H1 (cell line): ENCODE measurements at regions not wholly inside any gene's neighbourhood (a gene's known extent, or its start where the extent isn't known, plus 50 kb on each side); places are given as distances from the start of the nearest gene placed in this dataset.

Source experiments
- CTCF ChIA-PET: fragments of 300-600 bp; sonication (Branson Sonifier 250); formaldehyde crosslinking; loops from one replicate; lab custom pipeline; 2021; ENCODE audit not compliant: partially characterized antibody; lab: Charles Lee
- POLR2A ChIA-PET: fragments of 300-600 bp; sonication (Branson Sonifier 250); formaldehyde crosslinking; loops from one replicate; lab custom pipeline; 2021; ENCODE audit warnings: inconsistent platforms; ENCODE audit not compliant: partially characterized antibody; lab: Charles Lee
- DNase-seq, 2 experiments: peaks; one replicate each; pipeline versions ENCODE4 v3.0.0 to v3.0.0-alpha.2; 2010 to 2022; ENCODE audit warnings: low spot score in 2 of 2, low read depth in 1 of 2, mixed read lengths in 1 of 2
- FAIRE-seq: peaks from 2 replicates; lab custom pipeline; 2011; peaks lifted over from hg19 to GRCh38; lab: Jason Lieb, UNC
- H2AFZ ChIP-seq: 2 replicates; pipeline ENCODE4 v1.8.1; 2012; ENCODE audit warnings: low read length, inconsistent platforms
- H2AK5ac ChIP-seq: 2 replicates; pipeline ENCODE4 v1.6.1; 2013; ENCODE audit warnings: low read depth, low read length
- H2BK120ac ChIP-seq: replicated peaks from 2 replicates; pipeline ENCODE3; 2013; ENCODE audit warnings: low read depth, low read length, inconsistent platforms
- H2BK12ac ChIP-seq: 2 replicates; pipeline ENCODE4 v1.6.1; 2013; ENCODE audit warnings: low read depth, low read length
- H2BK15ac ChIP-seq: 2 replicates; pipeline ENCODE4 v1.6.1; 2013; ENCODE audit warnings: low read length
- H2BK20ac ChIP-seq: 2 replicates; pipeline ENCODE4 v1.6.1; 2013; ENCODE audit warnings: low read length
- H2BK5ac ChIP-seq: 2 replicates; pipeline ENCODE4 v1.6.1; 2013; ENCODE audit warnings: low read depth, low read length
- H3K14ac ChIP-seq: 2 replicates; pipeline ENCODE4 v1.6.1; 2013; ENCODE audit warnings: inconsistent platforms; ENCODE audit not compliant: insufficient read length
- H3K18ac ChIP-seq: 2 replicates; pipeline ENCODE4 v1.6.1; 2013; ENCODE audit warnings: low read length; ENCODE audit errors: extremely low read depth
- H3K23ac ChIP-seq: 2 replicates; pipeline ENCODE4 v1.6.1; 2013; ENCODE audit warnings: inconsistent platforms; ENCODE audit not compliant: insufficient read length
- H3K23me2 ChIP-seq: 2 replicates; pipeline ENCODE4 v1.6.1; 2013; ENCODE audit warnings: low read depth, low read length
- H3K27ac ChIP-seq: 2 replicates; pipeline ENCODE4 v1.6.1; 2011; ENCODE audit warnings: low read depth, low read length, inconsistent platforms
- H3K27me3 ChIP-seq, 4 experiments: replicated peaks in 1 of 4; 1 replicate in 1 of 4; 2 replicates in 3 of 4; pipeline versions ENCODE4 v1.6.1 to v1.8.1; 2011 to 2013; ENCODE audit warnings: low read length in 3 of 4, mild to moderate bottlenecking in 3 of 4, inconsistent platforms in 2 of 4, mixed read lengths in 2 of 4, moderate library complexity in 1 of 4; ENCODE audit not compliant: control insufficient read depth in 3 of 4, insufficient read depth in 3 of 4; ENCODE audit errors: extremely low read depth in 1 of 4
- H3K36me3 ChIP-seq, 4 experiments: 2 replicates each; pipeline versions ENCODE4 v1.6.1 to v1.8.1; 2011 to 2013; ENCODE audit warnings: mild to moderate bottlenecking in 4 of 4, low read length in 3 of 4, moderate library complexity in 2 of 4, control low read depth in 1 of 4, inconsistent platforms in 1 of 4; ENCODE audit not compliant: insufficient read depth in 4 of 4, control insufficient read depth in 2 of 4
- H3K4ac ChIP-seq: replicated peaks from 2 replicates; pipeline ENCODE3; 2013; ENCODE audit warnings: low read length, low read depth, mixed read lengths, inconsistent platforms; ENCODE audit not compliant: insufficient read length
- H3K4me1 ChIP-seq, 4 experiments: replicated peaks in 1 of 4; 1 replicate in 1 of 4; 2 replicates in 3 of 4; pipeline versions ENCODE4 v1.6.1 to v1.8.1; 2011 to 2013; ENCODE audit warnings: low read length in 3 of 4, inconsistent platforms in 2 of 4, mixed read lengths in 1 of 4; ENCODE audit not compliant: insufficient read depth in 4 of 4, control insufficient read depth in 3 of 4
- H3K4me2 ChIP-seq, 2 experiments: 2 replicates each; pipeline versions ENCODE4 v1.6.1 to v1.8.1; 2011 to 2013; ENCODE audit warnings: low read depth in 2 of 2, low read length in 2 of 2, control low read depth in 1 of 2, inconsistent platforms in 1 of 2, mild to moderate bottlenecking in 1 of 2; ENCODE audit not compliant: insufficient read depth in 1 of 2
- H3K4me3 ChIP-seq, 4 experiments: fragments of 200-600, 300-600 bp in 1 of 4; sonication (generic), shearing (Covaris generic), sonication (Bioruptor Twin) in 1 of 4; 2 replicates each; pipeline versions ENCODE4 v1.5.1 to v1.8.1; 2011 to 2016; ENCODE audit warnings: low read length in 4 of 4, low read depth in 3 of 4, control low read depth in 2 of 4, inconsistent platforms in 2 of 4, mild to moderate bottlenecking in 2 of 4, mixed read lengths in 1 of 4, moderate library complexity in 1 of 4; ENCODE audit not compliant: insufficient read depth in 2 of 4; ENCODE audit errors: extremely low read depth in 1 of 4
- H3K56ac ChIP-seq: replicated peaks from 2 replicates; pipeline ENCODE3; 2013; ENCODE audit warnings: low read depth, mild to moderate bottlenecking, mixed read lengths, low read length, inconsistent platforms; ENCODE audit not compliant: insufficient read length
- H3K79me1 ChIP-seq: 2 replicates; pipeline ENCODE4 v1.6.1; 2013; ENCODE audit warnings: low read depth, low read length, control low read depth
- H3K79me2 ChIP-seq, 2 experiments: 2 replicates each; pipeline versions ENCODE4 v1.6.1 to v1.8.1; 2012 to 2013; ENCODE audit warnings: low read length in 2 of 2, mild to moderate bottlenecking in 2 of 2, inconsistent platforms in 1 of 2; ENCODE audit not compliant: insufficient read depth in 2 of 2, control insufficient read depth in 1 of 2
- H3K9ac ChIP-seq, 4 experiments: replicated peaks in 1 of 4; 1 replicate in 1 of 4; 2 replicates in 3 of 4; pipeline versions ENCODE4 v1.6.1 to v1.8.1; 2011 to 2013; ENCODE audit warnings: low read depth in 3 of 4, low read length in 3 of 4, control low read depth in 2 of 4, mild to moderate bottlenecking in 2 of 4, moderate library complexity in 2 of 4, inconsistent platforms in 1 of 4; ENCODE audit errors: extremely low read depth in 1 of 4
- H3K9me3 ChIP-seq, 2 experiments: 2 replicates each; pipeline versions ENCODE4 v1.6.1 to v1.8.1; 2012 to 2013; ENCODE audit warnings: mild to moderate bottlenecking in 2 of 2, moderate library complexity in 2 of 2, control low read depth in 1 of 2, inconsistent platforms in 1 of 2, low read depth in 1 of 2, low read length in 1 of 2, mixed read lengths in 1 of 2; ENCODE audit not compliant: insufficient read depth in 2 of 2
- H4K20me1 ChIP-seq, 2 experiments: replicated peaks in 1 of 2; 2 replicates each; pipeline versions ENCODE3 to v1.8.1; 2011 to 2013; ENCODE audit warnings: inconsistent platforms in 2 of 2, low read length in 2 of 2, mild to moderate bottlenecking in 1 of 2; ENCODE audit not compliant: insufficient read depth in 2 of 2, control insufficient read depth in 1 of 2
- H4K5ac ChIP-seq: 2 replicates; pipeline ENCODE4 v1.6.1; 2013; ENCODE audit warnings: low read length, low read depth, mixed read lengths, inconsistent platforms; ENCODE audit not compliant: insufficient read length
- H4K8ac ChIP-seq: 2 replicates; pipeline ENCODE4 v1.8.0; 2013; ENCODE audit warnings: mild to moderate bottlenecking, moderate library complexity, low read length, inconsistent platforms; ENCODE audit not compliant: insufficient read depth; ENCODE audit errors: extremely low read depth
- H4K91ac ChIP-seq: replicated peaks from 2 replicates; pipeline ENCODE3; 2013; ENCODE audit warnings: low read length, mixed read lengths, inconsistent platforms; ENCODE audit not compliant: insufficient read length
- BCL11A ChIP-seq, 2 experiments: IDR thresholded peaks; one replicate each; pipeline ENCODE4 v1.6.1; 2011; ENCODE audit warnings: low read depth in 2 of 2, low read length in 2 of 2, mild to moderate bottlenecking in 2 of 2
- SIN3A ChIP-seq, 2 experiments: IDR thresholded peaks in 1 of 2; conservative IDR thresholded peaks in 1 of 2; 2 replicates each; pipeline ENCODE4 v1.6.1; 2011 to 2012; ENCODE audit warnings: low read length in 2 of 2, improper control_type of control experiment in 1 of 2, low read depth in 1 of 2, mild to moderate bottlenecking in 1 of 2
- WGBS, 2 experiments: shearing (Covaris generic) in 1 of 2; methylation state at CpG; one replicate each; pipeline versions ENCODE4 v1.1.6 to v1.1.7; 2013 to 2015; ENCODE audit warnings: low lambda C conversion rate in 2 of 2, mixed read lengths in 2 of 2, inconsistent platforms in 1 of 2, low coverage in 1 of 2, missing lambda C conversion rate in 1 of 2; ENCODE audit not compliant: insufficient replicate concordance in 2 of 2, insufficient coverage in 1 of 2, insufficient read length in 1 of 2; ENCODE audit errors: extremely low coverage in 1 of 2, missing lambda C conversion rate in 1 of 2; 5-methylcytosine and 5-hydroxymethylcytosine counted together

DNA sequence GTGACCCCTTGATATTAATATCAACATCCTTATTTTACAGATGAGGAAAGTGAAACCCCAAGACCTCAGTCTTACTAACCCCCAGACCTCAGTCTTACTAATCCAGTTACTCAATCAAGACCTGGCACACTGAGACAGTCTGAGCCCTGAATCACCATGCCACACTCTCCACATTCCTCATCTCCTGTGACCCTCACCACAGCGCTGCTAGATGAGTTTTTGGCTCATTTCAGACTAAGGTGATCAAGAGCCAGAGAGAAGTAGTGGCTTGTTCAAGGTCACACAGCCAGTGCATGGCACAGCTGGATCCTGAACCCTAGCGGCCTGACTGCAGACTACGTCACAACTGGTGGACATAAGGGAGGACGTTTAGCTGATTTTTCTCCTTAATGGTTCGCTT lies 579.2 kb downstream of the BCL11B start:
- no peak overlapping the region for H2BK20ac ChIP-seq
- no peak overlapping the region for H3K14ac ChIP-seq
- no peak overlapping the region for H2BK15ac ChIP-seq

More for the DNA sequence above, 579.2 kb downstream of the BCL11B start:
- Histone ChIP-seq H3K9me3 (no peaks in the 10 kb centered on the region), H3K4me1 (no peaks in the 10 kb centered on the region), H3K27ac (no peak overlapping the region), H3K9ac (no peak overlapping the region), H3K4ac (no peak overlapping the region), H3K4me2 (no peak overlapping the region), H3K56ac (no peak overlapping the region), H2AFZ (no peak overlapping the region), H3K36me3 (no peaks in the 10 kb centered on the region), H3K4me3 (no peak overlapping the region), H2BK12ac (no peak overlapping the region), H3K18ac (no peak overlapping the region), H4K5ac (no peak overlapping the region), H4K91ac (no peak overlapping the region), H2AK5ac (no peak overlapping the region), H3K23me2 (peaks cover 2% of the 10 kb centered on the region; the same call in 1 of the 2 replicates), H3K79me1 (no peaks in the 10 kb centered on the region), H2BK5ac (no peak overlapping the region), H2BK120ac (no peak overlapping the region), H3K27me3 (no peaks in the 10 kb centered on the region), H3K79me2 (no peaks in the 10 kb centered on the region), H4K8ac (no peak overlapping the region), H3K23ac (no peak overlapping the region), H4K20me1 (no peaks in the 10 kb centered on the region)
- WGBS, 2 experiments: 93% methylated on average over 5 of the region's 5 CpGs; no CpG with 5 or more reads in 1 of the 2 experiments
- TF ChIP-seq BCL11A (IDR thresholded peaks at IDR 0.05; ENCODE audit: low read depth in 2 of 2, low read length in 2 of 2) (no peak), SIN3A (conservative IDR thresholded peaks at IDR 0.05 in 1 of 2, IDR thresholded peaks at IDR 0.05 in 1 of 2; ENCODE audit: low read depth in 1 of 2, low read length in 2 of 2) (no peak)
- no peak for DNase-seq
- CTCF ChIA-PET: interaction anchor here (0.5 to 1.5 kb wide), 4 partner anchors 18 to 1620 kb away, joined by 3 read pairs; no protein-coding TSS in a partner anchor
- POLR2A ChIA-PET: no interaction called here
- FAIRE-seq: no peak
